ENCODE measurements at regions not wholly inside any gene's neighbourhood (a gene's known extent, or its start where the extent isn't known, plus 50 kb on each side); places are given as distances from the start of the nearest gene placed in this dataset.

- no peak for DNase-seq (ENCODE audit: extremely low spot score)
- no peak for TF ChIP-seq CTCF (IDR thresholded peaks at IDR 0.05; ENCODE audit: control extremely low read depth, extremely low read depth, low read depth, missing control alignments)
- CTCF ChIA-PET = no interaction called here
- POLR2A ChIA-PET = no interaction called here
Measured at GRCh38 chr6:164836486-164836885, 472.9 kb downstream of the C6orf118 start.

GRCh38 chr6:164832410-164832809 is 477.0 kb downstream of the C6orf118 start:
- ChIA-PET POLR2A (no interaction called here), CTCF (no interaction called here)

GRCh38 chr6:164827537-164827936 is 481.9 kb downstream of the C6orf118 start:
- ChIA-PET CTCF (interaction anchor here (0.6 kb wide), 1 partner anchor 9 kb away, joined by 3 read pairs; no protein-coding TSS in a partner anchor), POLR2A (no interaction called here)
- TF ChIP-seq CTCF (IDR thresholded peaks at IDR 0.05; ENCODE audit: control extremely low read depth, extremely low read depth, low read depth, missing control alignments) = no peak
- no peak for DNase-seq (ENCODE audit: extremely low spot score)

More at GRCh38 chr6:164832410-164832809, 477.0 kb downstream of the C6orf118 start:
- TF ChIP-seq CTCF (IDR thresholded peaks at IDR 0.05; ENCODE audit: control extremely low read depth, extremely low read depth, low read depth, missing control alignments) = no peak
- DNase-seq (ENCODE audit: extremely low spot score) = no peak

GRCh38 chr6:164826831-164827468 is 482.5 kb downstream of the C6orf118 start:
- POLR2A ChIA-PET = no interaction called here
- no peak for TF ChIP-seq CTCF (IDR thresholded peaks at IDR 0.05; ENCODE audit: control extremely low read depth, extremely low read depth, low read depth, missing control alignments)
- DNase-seq (ENCODE audit: extremely low spot score) = no peak
- CTCF ChIA-PET = no interaction called here

- TF ChIP-seq CTCF (IDR thresholded peaks at IDR 0.05; ENCODE audit: control extremely low read depth, extremely low read depth, low read depth, missing control alignments) = no peak
- no peak for DNase-seq (ENCODE audit: extremely low spot score)
- POLR2A ChIA-PET = no interaction called here
- CTCF ChIA-PET = no interaction called here
Measured at GRCh38 chr6:164825386-164825785, 484.0 kb downstream of the C6orf118 start.

GRCh38 chr6:164817662-164818061 is 491.7 kb downstream of the C6orf118 start:
- no peak for TF ChIP-seq CTCF (IDR thresholded peaks at IDR 0.05; ENCODE audit: control extremely low read depth, extremely low read depth, low read depth, missing control alignments)
- no peak for DNase-seq (ENCODE audit: extremely low spot score)
- POLR2A ChIA-PET = no interaction called here
- CTCF ChIA-PET = no interaction called here

Measured in GM10248 (cell line).